Transverse colon (tissue), 4 donors: ENCODE measurements at regions not wholly inside any gene's neighbourhood (a gene's known extent, or its start where the extent isn't known, plus 50 kb on each side); places are given as distances from the start of the nearest gene placed in this dataset.

Experiments
- DNase-seq: peaks from one replicate; pipeline ENCODE4 v3.0.0-alpha.2; 2019
- H3K27ac ChIP-seq, 4 donors: fragments of 200-600 bp; sonication (generic); 2 replicates each; pipeline ENCODE4 v1.5.1; 2016 to 2018; ENCODE audit warnings: inconsistent platforms in 4 of 4
- H3K27me3 ChIP-seq: fragments of 200-600 bp; sonication (generic); 2 replicates; pipeline ENCODE4 v1.5.1; 2017; ENCODE audit warnings: inconsistent platforms
- H3K36me3 ChIP-seq, 4 donors: fragments of 200-600 bp; sonication (generic); 2 replicates each; pipeline ENCODE4 v1.5.1; 2017 to 2019; ENCODE audit warnings: inconsistent platforms in 4 of 4
- H3K4me1 ChIP-seq, 4 donors: fragments of 200-600 bp; sonication (generic); 2 replicates each; pipeline ENCODE4 v1.5.1; 2017 to 2020; ENCODE audit warnings: inconsistent platforms in 4 of 4
- H3K4me3 ChIP-seq, 4 donors: fragments of 200-600 bp; sonication (generic); 1 replicate in 1 of 4; 2 replicates in 3 of 4; pipeline versions ENCODE4 v1.5.1 to v1.6.1; 2017 to 2019; ENCODE audit warnings: inconsistent platforms in 4 of 4
- H3K9me3 ChIP-seq, 2 donors: fragments of 200-600 bp; sonication (generic); 2 replicates each; pipeline ENCODE4 v1.5.1; 2017 to 2019; ENCODE audit warnings: inconsistent platforms in 2 of 2
- CTCF ChIP-seq, 5 experiments: fragments of 200-600 bp in 3 of 5; fragments of 450-650 bp in 2 of 5; sonication (generic) in 3 of 5; IDR thresholded peaks; 1 replicate in 2 of 5; 2 replicates in 3 of 5; pipeline ENCODE4 v1.5.1; 2016 to 2017; ENCODE audit warnings: antibody characterized with exemption in 5 of 5, inconsistent platforms in 3 of 5, mild to moderate bottlenecking in 2 of 5, moderate library complexity in 1 of 5
- EP300 ChIP-seq: sonication (generic); formaldehyde crosslinking; IDR thresholded peaks from one replicate; pipeline ENCODE4 v1.6.1; 2017; ENCODE audit warnings: antibody characterized with exemption, low read depth
- POLR2A ChIP-seq: fragments of 450-650 bp; IDR thresholded peaks from one replicate; pipeline ENCODE4 v1.6.1; 2016; ENCODE audit warnings: antibody characterized with exemption, mild to moderate bottlenecking, moderate library complexity
- POLR2AphosphoS5 ChIP-seq, 3 donors: sonication (generic); formaldehyde crosslinking; IDR thresholded peaks; one replicate each; pipeline ENCODE4 v1.6.1; 2016; ENCODE audit warnings: antibody characterized with exemption in 3 of 3
- WGBS, 2 donors: methylation state at CpG; one replicate each; pipeline ENCODE4 v1.1.5; 2018; ENCODE audit warnings: low coverage in 1 of 2; 5-methylcytosine and 5-hydroxymethylcytosine counted together
- in situ Hi-C, 4 donors: fragments of 200-750 bp; cut with MboI; loops; one replicate each; pipeline versions ENCODE4 v1.15.0 to v1.15.1; 2017; ENCODE audit warnings: low sequenced_read_pairs in 3 of 4, low pct_ligation_motif_present in 1 of 4, low pct_unique_long_range_greater_than_20kb in 1 of 4
- intact Hi-C: fragments of 100-400 bp; cut with DNase I; formaldehyde crosslinking; loops from one replicate; pipeline ENCODE4 v1.15.1; 2023; ENCODE audit warnings: low total_unique reads

GRCh38 chr2:238985931-238986446 is 138.1 kb downstream of the TWIST2 start:
- TF ChIP-seq EP300 = no peak
- no peak for TF ChIP-seq POLR2AphosphoS5 (IDR thresholded peaks at IDR 0.05)
- no peak for TF ChIP-seq CTCF (IDR thresholded peaks at IDR 0.05)
- TF ChIP-seq POLR2A = no peak
- no peak for DNase-seq
- H3K27ac ChIP-seq = no peak overlapping the region
- H3K36me3 ChIP-seq = no peaks in the 10 kb centered on the region
- no peak overlapping the region for H3K4me3 ChIP-seq
- in situ Hi-C loops = no loop called here
- no peaks in the 10 kb centered on the region for H3K4me1 ChIP-seq
- intact Hi-C loops = no loop called here
- WGBS, 2 donors = 87% methylated on average over 27 of the region's 30 CpGs; no CpG with 5 or more reads in 1 of the 2 donors
- peaks cover 3% of the 10 kb centered on the region for H3K27me3 ChIP-seq
- no peaks in the 10 kb centered on the region for H3K9me3 ChIP-seq

DNA sequence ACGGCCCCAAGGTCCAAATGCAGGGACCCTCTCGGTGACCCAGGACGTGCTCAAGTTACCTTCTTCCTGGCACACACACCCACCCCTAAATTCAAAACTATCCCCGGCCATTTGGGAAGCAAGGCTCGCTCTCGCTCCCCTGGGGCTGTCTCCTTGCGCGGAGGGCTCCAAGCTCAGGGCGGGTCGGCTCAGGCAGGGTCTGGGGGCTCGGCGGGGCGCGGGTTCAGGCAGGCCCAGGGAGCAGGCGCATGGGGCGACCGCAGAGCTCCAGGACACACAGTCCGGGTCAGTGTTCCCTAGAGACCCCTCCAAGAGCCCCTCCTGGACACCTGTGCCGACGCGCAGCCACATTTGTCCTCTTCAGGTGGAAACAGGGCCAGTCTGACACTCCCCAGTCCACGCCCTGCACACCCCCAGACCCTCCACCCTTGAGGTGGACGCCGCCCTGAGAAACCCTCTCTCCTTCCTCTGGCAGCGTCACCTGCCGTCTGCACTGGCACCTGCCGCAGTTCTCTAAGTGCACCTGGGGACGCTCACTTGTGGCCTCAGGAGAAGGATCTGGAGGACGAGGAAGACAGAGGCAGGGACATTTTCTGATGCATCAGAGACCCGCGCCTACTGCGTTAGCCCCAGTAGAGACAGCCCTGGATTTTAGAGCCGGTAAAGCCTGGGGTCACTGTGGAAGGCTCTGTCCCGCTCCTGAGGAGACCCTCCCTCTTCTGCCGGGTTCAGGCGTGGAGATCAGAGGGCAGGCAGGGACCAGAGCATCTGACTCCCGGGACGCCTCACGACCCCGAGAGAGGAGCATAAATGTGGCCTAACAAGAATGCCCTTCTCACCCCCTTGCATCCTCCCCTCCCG is 138.8 kb downstream of the TWIST2 start:
- Histone ChIP-seq H3K4me3 (no peak overlapping the region), H3K27me3 (peaks cover 3% of the 10 kb centered on the region), H3K4me1 (no peaks in the 10 kb centered on the region), H3K9me3 (no peaks in the 10 kb centered on the region), H3K36me3 (no peaks in the 10 kb centered on the region), H3K27ac (no peak overlapping the region)
- in situ Hi-C loops = no loop called here
- intact Hi-C loops = no loop called here
- TF ChIP-seq POLR2A (no peak), POLR2AphosphoS5 (IDR thresholded peaks at IDR 0.05) (no peak), CTCF (IDR thresholded peaks at IDR 0.05) (no peak), EP300 (no peak)
- DNase-seq = no peak
- 90% methylated on average over 41 of the region's 41 CpGs; no CpG with 5 or more reads in 1 of the 2 donors for WGBS, 2 donors

- DNase-seq = no peak
- 84% methylated on average over 5 to 14 of the region's 14 CpGs for WGBS, 2 donors
- in situ Hi-C loops = no loop called here
Measured at GRCh38 chr2:238987352-238987981, 139.6 kb downstream of the TWIST2 start.

More at GRCh38 chr2:238987352-238987981, 139.6 kb downstream of the TWIST2 start:
- intact Hi-C loops = no loop called here
- Histone ChIP-seq H3K36me3 (no peaks in the 10 kb centered on the region), H3K4me1 (no peaks in the 10 kb centered on the region), H3K27me3 (peaks cover 3% of the 10 kb centered on the region), H3K4me3 (no peak overlapping the region), H3K9me3 (no peaks in the 10 kb centered on the region), H3K27ac (no peak overlapping the region)
- TF ChIP-seq CTCF (IDR thresholded peaks at IDR 0.05) (no peak), POLR2A (no peak), EP300 (no peak), POLR2AphosphoS5 (IDR thresholded peaks at IDR 0.05) (no peak)
